IPS-NIHi11 (cell line): ENCODE measurements at regions not wholly inside any gene's neighbourhood (a gene's known extent, or its start where the extent isn't known, plus 50 kb on each side); places are given as distances from the start of the nearest gene placed in this dataset.

Source experiments
- DNase-seq: peaks from one replicate; pipeline ENCODE4 v3.0.0; 2012; ENCODE audit warnings: mixed read lengths, low spot score

GRCh38 chr4:42747971-42748370 is 91.1 kb upstream of the ATP8A1 start:
- no peak for DNase-seq

GRCh38 chr4:42736527-42737195 is 79.8 kb upstream of the ATP8A1 start:
- no peak for DNase-seq

DNA sequence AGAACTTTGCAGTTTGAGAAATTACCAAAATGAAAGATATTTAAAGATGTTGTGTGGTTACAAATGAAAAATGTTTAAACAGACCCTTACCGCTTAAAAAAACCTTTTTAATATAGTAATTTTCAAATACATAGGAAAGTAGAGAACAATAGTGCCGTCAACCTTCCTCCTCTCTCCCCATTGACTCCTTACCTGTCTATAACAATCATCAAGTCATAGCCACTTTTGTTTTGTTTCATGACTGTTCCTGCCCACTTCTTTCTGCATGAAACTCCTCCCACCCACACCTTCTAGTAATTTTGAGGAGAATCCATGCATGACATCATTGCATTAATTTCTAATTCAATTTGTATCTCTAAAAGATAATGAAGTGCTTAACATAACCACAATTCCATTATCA is 76.5 kb upstream of the ATP8A1 start:
- DNase-seq, result no peak

- no peak for DNase-seq
These were observed 75.9 kb upstream of the ATP8A1 start for GRCh38 chr4:42732776-42733175.

DNA sequence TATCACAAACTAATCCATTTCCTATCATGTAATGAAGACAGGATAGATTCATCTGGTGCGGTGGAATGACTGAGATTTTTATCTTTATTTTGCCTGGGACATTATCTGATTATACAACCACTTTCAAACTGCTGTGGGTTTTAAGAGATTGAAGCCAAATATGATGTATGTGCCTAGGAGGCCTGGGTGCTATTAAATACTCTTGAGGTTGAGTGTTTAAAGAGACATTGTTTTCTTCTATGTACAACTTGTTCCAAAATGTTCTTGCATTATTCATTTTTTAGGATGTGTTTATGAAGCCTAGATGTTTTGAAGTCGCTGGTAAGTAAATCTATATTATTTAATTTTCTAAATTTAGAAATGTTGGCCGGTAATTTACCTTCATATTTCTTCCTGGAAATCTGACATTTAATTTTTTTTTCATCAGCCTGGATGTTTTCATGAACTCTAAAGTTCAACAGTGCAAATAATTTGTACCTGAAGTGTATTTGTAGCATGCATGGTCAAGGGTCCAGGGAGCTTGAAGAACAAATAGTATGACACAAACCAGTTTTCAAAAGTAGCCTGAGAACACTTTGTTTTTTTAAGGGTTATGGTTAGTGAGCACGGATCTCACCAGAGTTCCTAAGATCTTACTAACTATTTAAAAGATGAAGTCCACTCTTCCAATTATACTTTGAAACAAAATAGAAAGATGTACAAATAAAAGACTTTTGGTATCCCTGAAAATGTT is 72.8 kb upstream of the ATP8A1 start:
- no peak for DNase-seq

DNA sequence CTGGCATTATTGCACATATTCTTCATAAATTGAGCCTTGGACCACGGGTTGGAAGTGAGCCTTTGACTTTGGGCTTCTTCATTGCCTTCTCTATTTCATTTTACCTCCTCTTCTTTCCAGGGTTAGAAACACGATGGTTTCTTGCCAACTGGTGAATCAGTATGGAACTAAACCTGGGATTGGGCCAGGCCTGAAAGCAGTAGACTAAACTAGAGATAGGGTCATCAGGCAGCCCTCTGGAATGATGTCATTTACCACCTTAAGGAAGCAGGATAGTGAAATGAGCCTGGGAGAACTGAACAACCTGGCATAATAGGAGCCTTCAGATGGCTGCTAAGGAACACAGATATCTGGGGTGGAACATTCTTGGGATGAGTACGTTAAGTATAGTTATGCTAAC is 67.5 kb upstream of the ATP8A1 start:
- DNase-seq, result no peak

GRCh38 chr4:42720533-42720932 is 63.6 kb upstream of the ATP8A1 start:
- no peak for DNase-seq

DNA sequence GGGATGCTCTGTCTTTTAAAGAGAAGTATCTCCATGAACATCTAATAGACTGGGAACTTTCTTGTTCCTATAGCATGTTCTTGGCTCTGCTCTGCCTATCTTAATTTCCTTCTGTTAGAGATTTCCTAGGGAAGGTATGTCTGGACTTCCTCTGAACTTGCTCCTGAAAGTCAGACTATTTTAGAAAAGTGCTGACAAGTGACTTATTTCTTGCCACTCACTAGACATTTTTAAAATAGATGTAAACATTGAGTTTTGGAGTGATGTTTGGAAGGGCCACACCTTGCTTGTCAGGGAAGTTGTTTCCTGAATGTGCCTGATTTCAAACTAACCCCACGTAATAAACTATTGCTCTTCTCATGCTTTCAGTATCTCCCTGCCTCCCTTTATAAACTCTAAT is 62.4 kb upstream of the ATP8A1 start:
- DNase-seq, result no peak

GRCh38 chr4:42718336-42718735 is 61.4 kb upstream of the ATP8A1 start:
- no peak for DNase-seq

DNA sequence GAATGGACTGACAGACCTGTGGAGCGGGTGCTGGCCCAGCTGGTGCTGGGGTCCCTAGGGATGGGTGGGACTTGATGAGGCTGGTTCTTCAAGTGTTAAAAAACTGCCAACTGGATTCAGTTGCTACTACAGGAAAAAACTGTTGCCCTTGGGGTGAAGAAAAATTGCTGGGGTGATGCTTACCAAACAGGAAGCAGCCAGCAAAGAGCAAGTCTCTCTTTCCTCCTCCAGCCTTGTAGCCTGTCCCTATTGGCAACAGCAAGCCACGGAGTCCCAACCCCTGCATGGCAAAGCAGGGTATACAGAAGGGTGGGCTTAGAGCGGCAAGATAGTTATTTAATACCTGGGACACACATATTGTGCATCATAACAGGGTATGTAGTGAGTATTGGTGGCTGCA is 60.1 kb upstream of the ATP8A1 start:
- DNase-seq, result no peak

DNA sequence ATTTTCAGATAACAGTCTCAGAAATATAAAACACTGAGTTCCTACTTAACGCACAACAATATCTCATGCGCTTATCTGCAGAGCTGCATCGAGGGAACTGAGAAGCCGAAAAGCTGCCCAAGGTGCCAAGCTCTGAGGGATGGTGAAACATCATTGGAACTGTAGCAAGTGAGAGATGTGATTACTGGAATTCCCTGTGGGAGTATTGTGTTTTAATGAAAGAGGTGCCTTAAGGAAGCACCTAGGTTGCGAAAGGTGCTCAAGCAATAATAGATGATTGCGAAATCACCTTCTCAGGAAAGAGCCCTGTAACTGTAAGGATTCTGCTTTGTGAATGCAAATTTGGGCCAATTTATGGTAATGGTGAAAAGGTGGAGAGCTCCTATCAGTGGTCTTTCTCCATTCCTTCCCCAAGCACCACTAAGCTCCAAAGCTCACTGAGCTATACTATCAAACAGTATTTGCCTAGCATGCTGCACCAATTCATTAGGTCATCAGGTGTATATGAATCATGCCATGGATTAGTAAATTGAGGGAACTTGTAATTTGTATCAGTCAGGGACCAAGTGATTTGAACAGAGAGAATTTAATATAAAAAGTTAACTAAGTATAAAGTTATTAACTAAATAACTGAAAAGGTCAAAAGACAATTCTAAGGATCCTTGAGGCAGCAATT is 59.0 kb upstream of the ATP8A1 start:
- no peak for DNase-seq

GRCh38 chr4:42713391-42713790 is 56.5 kb upstream of the ATP8A1 start:
- DNase-seq, result no peak

DNA sequence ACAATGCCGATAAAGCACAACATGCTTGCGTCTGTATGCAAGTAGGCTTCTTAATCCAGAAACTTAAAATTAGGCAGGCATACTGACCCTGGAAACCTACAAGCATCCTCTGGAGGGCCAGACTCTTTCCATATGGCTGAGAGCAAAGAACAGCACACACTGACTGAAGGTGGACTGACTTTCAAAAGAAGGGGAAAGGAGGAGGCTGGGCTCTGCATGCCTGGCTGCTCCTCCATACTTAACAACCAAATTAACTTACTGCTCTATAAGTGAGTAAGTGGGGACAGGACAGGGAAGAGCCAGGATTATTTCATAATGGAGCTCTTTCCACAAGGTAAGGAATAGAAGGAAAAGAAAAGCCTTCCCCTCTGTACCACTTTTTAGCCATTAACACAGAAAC is 55.9 kb upstream of the ATP8A1 start:
- no peak for DNase-seq

DNA sequence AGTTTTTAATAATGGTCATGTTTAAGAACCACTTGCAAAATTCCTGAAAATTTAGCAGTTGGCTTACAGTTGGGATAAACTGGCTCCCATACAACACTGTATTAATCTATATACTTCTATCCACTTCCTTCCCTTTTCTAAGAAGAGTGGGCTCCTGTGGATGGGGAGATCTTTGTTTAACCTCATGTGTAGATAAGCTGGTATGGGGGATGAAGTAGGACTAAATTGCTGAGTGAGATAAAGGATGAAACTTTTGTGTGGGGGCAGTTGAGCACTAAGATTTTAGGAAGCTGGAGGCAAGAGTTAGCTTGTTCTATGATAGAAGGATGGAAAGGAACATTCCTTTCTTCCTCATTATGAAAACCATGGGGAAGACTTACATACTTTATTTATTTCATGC is 54.6 kb upstream of the ATP8A1 start:
- DNase-seq, result no peak

DNA sequence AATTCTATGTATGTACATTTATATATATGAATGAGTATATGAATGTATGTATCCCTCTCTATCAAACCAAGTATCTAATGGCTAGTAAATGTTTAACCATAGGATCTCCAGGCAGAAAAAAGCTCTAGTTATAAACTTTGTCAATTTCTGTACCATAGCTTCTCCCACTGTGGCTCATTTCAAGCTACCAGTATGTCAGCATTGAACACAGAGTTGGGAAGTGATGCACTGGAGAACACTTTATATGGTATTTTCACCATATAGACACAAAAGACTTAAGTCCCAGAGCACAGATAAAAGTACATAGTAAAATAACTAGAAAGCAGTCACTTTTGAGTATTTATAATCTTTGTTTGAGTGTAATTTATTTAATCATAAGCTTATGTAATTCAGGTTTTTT is 53.9 kb upstream of the ATP8A1 start:
- DNase-seq, result no peak

GRCh38 chr4:42710329-42710728 is 53.4 kb upstream of the ATP8A1 start:
- DNase-seq, result no peak

DNA sequence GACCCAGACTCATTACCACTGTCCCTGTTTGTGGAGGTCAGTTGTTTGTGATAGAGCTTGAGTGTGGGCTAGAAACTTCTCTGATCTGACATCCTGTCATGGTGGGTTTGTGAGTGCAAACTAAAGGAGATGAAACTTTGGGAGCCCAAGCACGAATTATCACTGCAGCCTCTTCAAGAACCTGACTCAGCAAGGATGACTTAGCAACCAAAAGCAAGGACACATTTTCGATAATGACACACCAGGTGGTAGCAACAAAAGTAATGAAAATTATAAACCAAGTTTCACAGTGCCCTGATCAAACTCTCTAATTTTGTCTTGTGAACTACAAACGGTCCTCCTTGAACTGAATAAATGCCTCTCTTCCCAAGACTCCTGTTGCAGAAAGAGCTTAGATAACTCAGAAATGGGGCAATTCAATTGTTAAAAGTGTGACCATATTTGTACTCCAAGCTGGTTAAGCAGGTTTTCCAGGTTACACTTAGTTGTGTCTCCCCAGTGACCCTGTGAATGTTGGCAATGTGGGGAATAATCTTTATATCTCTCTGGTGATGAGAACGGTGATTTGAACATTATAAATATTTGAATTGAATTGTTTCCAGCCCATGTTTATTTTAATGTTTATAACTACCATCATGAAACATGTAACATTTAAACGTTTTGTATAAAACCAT is 52.6 kb upstream of the ATP8A1 start:
- no peak for DNase-seq

DNA sequence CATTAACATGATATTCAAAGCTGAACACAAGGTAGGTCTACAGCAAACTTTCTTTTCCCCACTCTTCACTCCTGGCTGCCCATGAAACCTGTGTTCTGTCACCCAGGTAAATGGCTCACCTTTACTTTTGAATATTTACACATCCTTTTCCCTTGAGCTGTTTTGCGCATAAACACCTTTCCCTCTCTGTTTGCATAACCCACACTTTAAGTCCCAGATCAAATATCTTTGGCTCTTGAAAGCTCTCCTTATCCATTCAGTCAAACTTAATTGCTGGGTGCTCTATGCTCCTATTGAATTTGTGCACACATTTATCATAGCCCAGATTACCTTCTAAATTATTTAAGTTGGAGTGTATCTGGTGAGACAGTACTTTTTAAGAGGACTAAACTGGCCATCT is 51.7 kb upstream of the ATP8A1 start:
- DNase-seq, result no peak
